ENCODE measurements at regions not wholly inside any gene's neighbourhood (a gene's known extent, or its start where the extent isn't known, plus 50 kb on each side); places are given as distances from the start of the nearest gene placed in this dataset.

DNA sequence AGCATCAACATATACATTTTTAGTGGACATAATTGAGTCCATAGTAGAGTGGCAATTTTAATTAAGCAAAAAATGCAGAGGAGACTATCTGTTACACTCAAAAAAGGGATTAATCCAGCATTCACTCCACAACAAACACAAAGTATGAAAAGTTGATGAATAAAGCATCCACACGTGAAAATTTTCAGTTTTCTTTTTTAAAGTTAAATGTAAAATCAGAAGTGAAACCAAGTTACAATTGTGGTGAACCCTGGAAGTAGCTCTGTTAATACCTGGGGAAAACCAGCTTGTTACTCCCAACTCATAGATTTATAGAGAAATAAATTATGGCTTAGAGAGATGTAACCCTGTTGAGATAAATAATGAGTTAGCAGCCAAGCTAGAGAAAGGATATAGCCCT, 807.8 kb downstream of the TRIB2 start:
- no peak for TF ChIP-seq CTCF (IDR thresholded peaks at IDR 0.05)
- TF ChIP-seq EZH2 (IDR thresholded peaks at IDR 0.05; ENCODE audit: borderline replicate concordance, insufficient read depth, low read depth, low read length, poor library complexity, severe bottlenecking), result no peak

All from B cell (primary cell).